B cell (primary cell): ENCODE measurements at regions not wholly inside any gene's neighbourhood (a gene's known extent, or its start where the extent isn't known, plus 50 kb on each side); places are given as distances from the start of the nearest gene placed in this dataset.

Experiments used
- ATAC-seq: fragments of 200-7000 bp; cut with Tn5 transposase; one replicate; pipeline ENCODE4 v1.10.0; 2021; ENCODE audit warnings: low read depth, mild to moderate bottlenecking, moderate number of reproducible peaks, moderate library complexity
- CTCF ChIA-PET: fragments of 350-600 bp; sonication (Branson Sonifier 250); formaldehyde crosslinking; loops from one replicate; lab custom pipeline; 2021; ENCODE audit warnings: antibody characterized with exemption, inconsistent platforms; lab: Charles Lee
- POLR2A ChIA-PET: fragments of 350-600 bp; sonication (Branson Sonifier 250); formaldehyde crosslinking; loops from one replicate; lab custom pipeline; 2021; ENCODE audit warnings: antibody characterized with exemption; lab: Charles Lee
- DNase-seq: peaks from one replicate; pipeline ENCODE4 v3.0.0; 2013
- H2AFZ ChIP-seq: 2 replicates; pipeline ENCODE4 v1.6.1; 2012; ENCODE audit warnings: mild to moderate bottlenecking, low read depth, low read length; ENCODE audit not compliant: insufficient read depth, poor library complexity, severe bottlenecking
- H3K27ac ChIP-seq, 2 donors: 1 replicate in 1 of 2; 2 replicates in 1 of 2; pipeline ENCODE4 v1.5.1; 2012 to 2013; ENCODE audit warnings: low read length in 2 of 2, mild to moderate bottlenecking in 2 of 2, moderate library complexity in 1 of 2
- H3K27me3 ChIP-seq, 4 experiments: fragments of 200-600 bp in 1 of 4; sonication (generic) in 1 of 4; replicated peaks in 1 of 4; 1 replicate in 2 of 4; 2 replicates in 2 of 4; pipeline versions ENCODE4 v1.6.1 to v1.7.0; 2013 to 2016; ENCODE audit warnings: low read length in 3 of 4, mild to moderate bottlenecking in 2 of 4, mixed read lengths in 1 of 4, moderate library complexity in 1 of 4; ENCODE audit not compliant: insufficient read depth in 4 of 4, control insufficient read depth in 3 of 4; ENCODE audit errors: control extremely low read depth in 1 of 4
- H3K36me3 ChIP-seq, 2 experiments: replicated peaks in 1 of 2; 1 replicate in 1 of 2; 2 replicates in 1 of 2; pipeline versions ENCODE4 v1.6.1 to v1.7.1; 2013; ENCODE audit warnings: low read length in 1 of 2; ENCODE audit not compliant: insufficient read depth in 2 of 2, control insufficient read depth in 1 of 2; ENCODE audit errors: control extremely low read depth in 1 of 2, extremely low read depth in 1 of 2
- H3K4me1 ChIP-seq, 2 donors: fragments of 200-600 bp in 1 of 2; sonication (generic) in 1 of 2; 1 replicate in 1 of 2; 2 replicates in 1 of 2; pipeline versions ENCODE4 v1.5.1 to v1.6.1; 2013 to 2017; ENCODE audit warnings: low read length in 2 of 2; ENCODE audit not compliant: control insufficient read depth in 2 of 2, insufficient read depth in 2 of 2
- H3K4me2 ChIP-seq: replicated peaks from 2 replicates; pipeline ENCODE3; 2012; ENCODE audit warnings: mild to moderate bottlenecking, low read depth, low read length; ENCODE audit not compliant: poor library complexity, severe bottlenecking
- H3K4me3 ChIP-seq, 5 experiments: fragments of 200-600 bp in 1 of 5; sonication (generic) in 1 of 5; 1 replicate in 3 of 5; 2 replicates in 2 of 5; pipeline versions ENCODE4 v1.5.1 to v1.7.0; 2011 to 2016; ENCODE audit warnings: low read length in 4 of 5, mild to moderate bottlenecking in 4 of 5, low read depth in 2 of 5, control low read depth in 1 of 5, moderate library complexity in 1 of 5; ENCODE audit not compliant: insufficient read depth in 1 of 5; ENCODE audit errors: control extremely low read depth in 1 of 5, extremely low read depth in 1 of 5
- H3K79me2 ChIP-seq: fragments of 200-600 bp; sonication (generic); one replicate; pipeline ENCODE4 v1.6.0; 2016; ENCODE audit warnings: low read length; ENCODE audit not compliant: control insufficient read depth, insufficient read depth
- H3K9ac ChIP-seq: fragments of 200-600 bp; sonication (generic); 2 replicates; pipeline ENCODE4 v1.6.1; 2017; ENCODE audit warnings: mild to moderate bottlenecking, low read length, moderate library complexity
- H3K9me3 ChIP-seq, 3 donors: one replicate each; pipeline versions ENCODE4 v1.6.1 to v1.7.1; 2013; ENCODE audit warnings: low read length in 2 of 3; ENCODE audit not compliant: control insufficient read depth in 2 of 3, insufficient read depth in 1 of 3; ENCODE audit errors: control extremely low read depth in 1 of 3
- H4K20me1 ChIP-seq: 2 replicates; pipeline ENCODE4 v1.6.0; 2012; ENCODE audit warnings: mild to moderate bottlenecking, low read length; ENCODE audit not compliant: insufficient read depth, control insufficient read depth, poor library complexity, severe bottlenecking
- H3K27ac Mint-ChIP-seq: one replicate; pipeline ENCODE4 v1.8.0; 2021; ENCODE audit warnings: mixed read lengths
- H3K27me3 Mint-ChIP-seq: one replicate; pipeline ENCODE4 v1.8.0; 2021; ENCODE audit warnings: mixed read lengths
- H3K4me1 Mint-ChIP-seq: one replicate; pipeline ENCODE4 v1.8.0; 2021; ENCODE audit warnings: mixed read lengths
- H3K4me3 Mint-ChIP-seq: one replicate; pipeline ENCODE4 v1.8.0; 2021; ENCODE audit warnings: mixed read lengths
- H3K9me3 Mint-ChIP-seq: one replicate; pipeline ENCODE4 v1.8.0; 2022; ENCODE audit warnings: mixed read lengths; ENCODE audit not compliant: insufficient read depth
- CTCF ChIP-seq: fragments of 200-600 bp; IDR thresholded peaks from one replicate; pipeline ENCODE4 v1.8.0; 2022; ENCODE audit warnings: antibody characterized with exemption, mild to moderate bottlenecking
- EZH2 ChIP-seq: IDR thresholded peaks from 2 replicates; pipeline ENCODE4 v1.6.1; 2012; ENCODE audit warnings: borderline replicate concordance, low read depth, mild to moderate bottlenecking, moderate library complexity, low read length; ENCODE audit not compliant: insufficient read depth, poor library complexity, severe bottlenecking
- WGBS: methylation state at CpG from one replicate; pipeline ENCODE4 v1.1.5; 2013; ENCODE audit warnings: missing lambda C conversion rate; ENCODE audit not compliant: insufficient coverage; 5-methylcytosine and 5-hydroxymethylcytosine counted together
- intact Hi-C: fragments of 100-400 bp; cut with micrococcal nuclease; formaldehyde crosslinking; loops from one replicate; pipeline ENCODE4 v1.10.0; 2022

- no peak overlapping the region for H3K4me3 Mint-ChIP-seq
- no peak overlapping the region for H2AFZ ChIP-seq
- no peaks in the 10 kb centered on the region for H3K27me3 Mint-ChIP-seq
- CTCF ChIA-PET: no interaction called here
- intact Hi-C loops: no loop called here
- H3K79me2 ChIP-seq: no peaks in the 10 kb centered on the region
- no peaks in the 10 kb centered on the region for H4K20me1 ChIP-seq
- no peak overlapping the region for H3K4me2 ChIP-seq
- H3K36me3 ChIP-seq: no peaks in the 10 kb centered on the region
- no peak overlapping the region for H3K4me3 ChIP-seq
- DNase-seq (no peak), ATAC-seq (no peak)
- no peaks in the 10 kb centered on the region for H3K4me1 Mint-ChIP-seq
- H3K27me3 ChIP-seq: no peaks in the 10 kb centered on the region
- TF ChIP-seq CTCF (no peak), EZH2 (no peak)
- H3K27ac ChIP-seq: no peak overlapping the region
- H3K9me3 Mint-ChIP-seq: no peaks in the 10 kb centered on the region
- H3K9ac ChIP-seq: no peak overlapping the region
- H3K27ac Mint-ChIP-seq: no peak overlapping the region
- POLR2A ChIA-PET: no interaction called here
- no CpG with 5 or more reads among the region's 1 CpG for WGBS
- H3K4me1 ChIP-seq: no peaks in the 10 kb centered on the region
- H3K9me3 ChIP-seq: no peaks in the 10 kb centered on the region
Measured at GRCh38 chr7:121643320-121643719, 229.6 kb upstream of the PTPRZ1 start.

GRCh38 chr7:121639705-121640104 is 233.3 kb upstream of the PTPRZ1 start:
- no peak for ATAC-seq
- H3K27ac ChIP-seq: no peak overlapping the region
- no peak overlapping the region for H3K4me2 ChIP-seq
- no peak overlapping the region for H3K27ac Mint-ChIP-seq
- no peaks in the 10 kb centered on the region for H3K9me3 Mint-ChIP-seq
- no CpG with 5 or more reads among the region's 5 CpGs for WGBS
- no peak for DNase-seq
- H3K36me3 ChIP-seq: no peaks in the 10 kb centered on the region
- H3K9ac ChIP-seq: no peak overlapping the region
- H3K4me3 ChIP-seq: no peak overlapping the region
- H4K20me1 ChIP-seq: no peaks in the 10 kb centered on the region
- H3K4me3 Mint-ChIP-seq: no peak overlapping the region
- TF ChIP-seq EZH2: no peak
- no peak for TF ChIP-seq CTCF
- no peaks in the 10 kb centered on the region for H3K4me1 ChIP-seq
- H3K79me2 ChIP-seq: no peaks in the 10 kb centered on the region
- no peaks in the 10 kb centered on the region for H3K9me3 ChIP-seq
- intact Hi-C loops: no loop called here
- no peak overlapping the region for H2AFZ ChIP-seq
- no peaks in the 10 kb centered on the region for H3K27me3 ChIP-seq
- H3K27me3 Mint-ChIP-seq: peaks cover 4% of the 10 kb centered on the region
- ChIA-PET POLR2A (no interaction called here), CTCF (no interaction called here)
- H3K4me1 Mint-ChIP-seq: no peaks in the 10 kb centered on the region
